Right kidney (tissue), 1 donor: ENCODE measurements at regions not wholly inside any gene's neighbourhood (a gene's known extent, or its start where the extent isn't known, plus 50 kb on each side); places are given as distances from the start of the nearest gene placed in this dataset.
"Not testable (repeated sequence)": the region's sequence is repeated elsewhere in the genome, so short reads cannot be mapped to it uniquely, and the experiment has no call there.

ENCODE experiments used
- DNase-seq: peaks from one replicate; pipeline ENCODE4 v3.0.0-alpha.2; 2016

DNA sequence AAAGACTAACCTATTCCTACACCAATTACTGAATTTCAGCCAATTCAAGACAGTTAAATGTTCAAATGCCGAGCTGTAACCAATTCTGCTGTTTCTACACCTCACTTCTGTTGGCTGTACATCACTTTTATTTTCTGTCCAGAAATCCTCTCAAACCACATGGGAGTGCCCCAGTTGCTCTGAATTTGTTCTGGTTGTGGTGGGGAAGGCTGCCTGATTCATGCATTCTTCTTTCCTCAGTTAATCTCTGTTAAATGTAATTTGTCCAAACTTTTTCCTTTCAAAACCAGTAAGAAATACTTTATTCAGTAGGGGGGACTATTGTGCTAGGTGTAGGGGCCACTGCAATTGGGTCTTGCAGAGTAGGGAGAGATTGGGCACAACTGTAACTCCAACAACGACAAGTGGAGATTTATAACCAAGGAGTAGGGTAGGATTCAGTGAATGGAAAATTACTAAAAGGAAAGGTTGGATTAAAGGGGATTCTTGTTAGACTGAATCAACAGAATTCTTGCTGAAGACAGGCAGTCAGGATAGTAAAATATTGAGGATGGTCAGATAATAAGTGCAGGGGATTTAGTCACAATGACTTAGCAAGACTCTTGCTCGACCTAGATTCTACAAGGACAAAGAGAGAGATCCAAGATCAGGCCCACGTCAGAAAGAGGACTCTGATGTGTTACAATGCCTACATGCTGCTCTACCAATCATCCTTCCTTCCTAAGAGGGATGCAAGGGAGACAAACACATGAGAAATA, 593.5 kb upstream of the FAT3 start:
- no peak for DNase-seq

DNA sequence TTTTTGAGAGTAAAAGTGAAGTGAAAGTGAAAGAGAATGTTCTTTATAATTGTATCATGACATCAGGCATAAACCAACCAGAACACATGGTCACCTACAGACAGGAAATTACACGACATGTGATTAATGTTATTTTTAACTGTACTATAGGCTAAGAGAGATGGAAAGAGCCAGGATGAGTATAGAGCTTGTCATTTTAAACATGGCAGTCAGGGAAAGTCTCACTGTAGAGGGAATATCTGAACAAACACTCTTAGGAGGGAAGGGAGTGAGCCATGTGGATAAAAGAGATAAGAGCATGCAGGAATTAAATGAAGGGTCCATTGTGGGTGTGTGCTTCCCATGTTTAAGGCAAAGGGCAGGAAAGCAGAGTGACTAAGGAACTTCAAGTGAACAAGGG, 599.1 kb upstream of the FAT3 start:
- no peak for DNase-seq

DNA sequence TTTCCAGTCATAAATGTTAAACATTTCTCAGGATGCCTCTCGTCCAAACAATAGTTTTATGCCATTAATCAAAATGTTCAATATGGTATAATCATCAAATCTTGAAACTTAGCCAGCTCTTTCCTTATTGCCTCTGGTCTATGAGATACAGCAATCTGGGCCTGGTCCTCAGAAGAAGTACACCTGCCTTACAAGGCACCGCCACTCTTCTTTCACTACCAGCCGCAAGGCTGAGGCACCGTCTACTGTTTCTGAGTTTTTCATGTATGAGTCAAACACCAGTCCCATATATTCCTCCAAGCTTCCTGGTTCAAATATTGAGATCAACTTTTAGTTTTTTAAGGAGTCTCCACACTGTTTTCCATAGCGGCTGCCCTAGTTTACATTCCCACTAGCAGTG, 600.6 kb upstream of the FAT3 start:
- no peak for DNase-seq

DNA sequence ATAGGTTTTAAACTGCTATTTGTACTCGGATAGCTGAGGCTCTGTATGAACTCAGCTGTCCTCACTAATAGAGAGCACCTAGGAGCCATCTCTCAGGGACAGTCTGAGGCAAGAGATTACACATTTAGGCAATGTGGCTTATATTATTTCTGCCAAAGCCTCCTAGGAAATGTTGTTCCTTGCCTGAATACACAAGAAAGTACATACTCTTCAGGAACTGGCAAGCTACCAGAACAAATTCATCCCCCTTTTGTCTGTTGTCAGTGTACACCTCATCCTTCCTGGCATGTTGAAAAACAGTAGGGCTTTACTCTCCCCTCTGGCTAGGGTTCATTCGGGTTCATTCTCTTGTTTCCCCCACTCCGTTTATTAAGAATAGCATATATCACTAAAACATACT, 615.9 kb upstream of the FAT3 start:
- no peak for DNase-seq

DNA sequence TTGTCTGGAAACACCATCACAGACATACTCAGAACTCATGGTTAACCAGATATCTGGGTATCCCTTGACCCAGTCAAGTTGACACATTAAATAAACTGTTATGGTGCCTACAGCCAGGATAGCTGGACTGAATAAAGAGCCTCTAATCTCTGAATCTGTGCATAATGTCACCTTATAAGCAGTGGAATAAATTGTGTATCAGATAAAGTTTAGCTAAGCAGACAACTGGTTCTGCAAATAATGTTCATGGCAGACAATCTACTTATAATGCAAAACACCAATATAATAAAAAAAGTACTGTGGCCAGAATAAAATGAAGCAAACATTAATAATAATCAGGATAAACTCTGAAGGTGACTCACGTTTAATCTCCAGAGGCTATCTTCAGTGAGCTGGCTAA, 628.5 kb upstream of the FAT3 start:
- no peak for DNase-seq

DNA sequence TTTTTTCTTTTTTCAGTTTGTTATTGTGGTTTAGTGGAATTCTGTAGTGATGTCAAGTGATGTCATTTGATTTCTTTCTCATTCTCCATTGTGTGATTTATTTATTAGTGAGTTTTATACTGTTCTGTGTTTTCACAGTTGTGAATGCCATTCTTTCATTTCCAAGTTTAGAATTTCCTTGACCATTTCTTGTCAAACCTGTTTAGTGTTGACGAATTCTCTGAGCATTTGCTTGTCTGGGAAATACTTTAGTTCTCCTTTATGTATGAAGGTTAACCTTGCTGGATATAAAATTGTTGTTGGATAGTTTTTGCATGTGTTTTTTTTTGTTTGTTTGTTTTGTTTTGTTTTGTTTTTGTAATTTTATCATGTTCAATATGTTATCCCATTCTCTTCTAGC, 633.6 kb upstream of the FAT3 start:
- DNase-seq: no peak

DNA sequence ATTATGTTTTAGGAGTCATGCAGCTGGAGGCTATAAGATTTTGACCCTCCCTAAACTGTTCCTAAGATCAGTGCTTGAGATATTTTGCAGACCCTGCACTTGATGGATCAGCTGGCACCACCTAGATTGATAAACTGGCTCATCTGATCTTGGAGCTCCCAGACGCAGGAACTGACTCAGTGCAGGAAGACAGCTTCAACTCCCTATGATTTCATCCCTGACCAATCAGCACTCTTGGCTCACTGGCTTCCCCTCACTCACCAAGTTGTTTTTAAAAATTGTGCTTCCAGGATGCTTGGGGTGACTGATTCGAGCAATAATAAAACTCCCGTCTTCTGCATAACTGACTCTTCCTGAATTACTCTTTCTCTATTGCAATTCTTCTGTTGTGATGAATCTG, 637.5 kb upstream of the FAT3 start:
- DNase-seq: no peak

DNA sequence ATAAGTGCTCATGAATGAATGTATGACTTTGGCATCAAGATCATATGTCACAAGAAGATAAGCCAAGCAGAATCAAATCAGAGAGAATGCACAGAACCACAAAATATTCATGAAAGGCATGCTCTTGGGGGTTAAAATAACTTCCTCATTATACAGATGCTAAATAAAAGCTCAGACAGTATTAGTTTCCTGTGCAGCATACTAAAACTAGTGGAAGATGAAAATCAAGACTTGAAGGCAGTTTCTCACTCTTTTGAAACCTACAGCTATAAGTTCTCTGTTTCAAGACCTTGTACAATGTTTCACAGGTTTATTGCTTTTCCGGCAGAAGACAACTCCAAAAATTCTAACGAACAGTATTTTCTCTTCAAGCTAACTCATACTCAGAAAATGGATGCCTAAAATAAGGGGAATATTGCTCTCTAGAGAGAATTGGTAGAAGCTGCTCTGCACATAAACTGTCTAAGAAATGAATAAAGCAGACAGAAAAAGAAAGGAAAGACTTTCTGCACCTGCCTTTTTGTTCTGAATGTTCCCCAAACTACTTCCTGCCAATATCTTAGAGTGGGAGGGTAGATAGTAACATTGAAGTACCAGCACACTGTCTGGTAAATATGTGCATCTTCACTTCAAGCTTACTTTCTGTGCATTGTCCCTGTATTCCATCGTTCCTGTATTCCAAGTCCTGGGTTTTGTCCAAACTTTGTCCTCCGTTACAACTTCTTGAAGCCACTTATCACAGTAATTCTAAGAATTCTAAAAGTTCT, 639.4 kb upstream of the FAT3 start:
- no peak for DNase-seq

DNA sequence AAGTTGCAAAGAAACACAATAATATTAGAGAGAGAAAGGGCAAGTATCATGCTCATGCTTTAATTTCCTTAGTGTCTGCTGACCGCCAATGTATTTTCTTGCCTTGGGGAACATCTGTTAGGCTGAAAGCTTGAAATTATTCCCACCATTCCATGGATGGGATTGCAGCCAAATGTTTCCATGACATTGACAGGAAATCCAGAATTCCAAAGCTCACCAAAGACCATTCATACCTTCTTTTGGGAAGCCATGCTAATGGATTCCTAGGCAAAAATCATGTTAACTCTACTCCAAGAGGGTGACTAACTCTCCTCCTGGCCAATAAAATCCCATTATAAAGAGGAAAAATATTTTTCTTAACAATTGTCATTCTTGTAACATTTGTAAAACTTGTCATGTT, 661.4 kb upstream of the FAT3 start:
- no peak for DNase-seq

DNA sequence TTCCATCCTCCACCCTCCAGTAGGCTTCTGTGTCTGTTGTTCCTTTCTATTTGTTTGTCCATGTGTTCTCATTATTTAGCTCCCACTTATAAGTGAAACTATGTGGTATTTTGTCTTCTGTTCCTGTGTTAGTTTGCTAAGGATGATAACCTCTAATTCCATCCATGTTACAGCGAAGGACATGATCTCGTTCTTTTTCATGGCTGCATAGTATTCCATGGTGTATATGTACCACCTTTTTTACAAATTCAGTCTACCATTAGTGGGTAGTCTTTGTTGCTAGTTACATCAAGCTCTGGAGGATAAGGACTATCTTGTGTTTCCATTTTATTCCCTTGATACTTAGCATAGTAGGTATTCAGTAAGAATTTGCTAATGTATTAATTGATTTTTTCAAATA, 664.2 kb upstream of the FAT3 start:
- DNase-seq: no peak

DNA sequence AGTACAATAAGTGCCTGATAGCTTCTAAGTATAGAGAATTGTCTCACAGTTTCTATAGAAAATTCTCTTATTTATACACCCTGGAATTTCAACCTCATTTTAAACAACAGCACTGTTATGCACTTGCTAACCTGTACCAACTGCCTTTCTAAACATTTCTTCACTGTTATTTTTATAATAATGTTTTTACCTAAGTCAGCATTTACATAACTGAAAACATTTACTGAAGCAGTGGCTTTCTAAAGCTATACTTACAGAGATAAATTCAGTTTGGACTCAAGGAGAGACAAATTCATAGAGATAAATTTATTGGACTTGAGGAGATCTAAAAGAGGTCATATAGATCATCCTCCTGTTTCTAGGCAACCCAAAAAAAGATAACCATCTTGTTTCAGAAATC, 686.6 kb upstream of the FAT3 start:
- no peak for DNase-seq

DNA sequence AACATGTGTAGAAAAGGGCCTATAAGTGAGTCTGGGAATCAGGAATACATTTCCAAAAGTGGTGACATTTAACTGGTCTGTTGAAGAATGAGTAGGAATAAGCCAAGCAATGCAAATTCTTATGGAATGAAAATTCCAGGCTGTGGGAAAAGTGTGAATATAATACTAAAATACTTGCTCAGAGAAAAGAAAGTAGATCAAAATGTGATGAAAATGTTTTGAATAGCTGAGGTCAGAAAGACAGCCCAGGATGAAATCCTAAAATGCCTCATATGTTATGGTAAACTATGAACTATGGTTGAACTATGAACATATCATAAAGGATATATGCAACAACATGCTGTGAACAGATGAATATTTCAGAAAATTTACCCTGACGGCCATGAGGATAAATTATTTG, 688.3 kb upstream of the FAT3 start:
- DNase-seq: no peak

DNA sequence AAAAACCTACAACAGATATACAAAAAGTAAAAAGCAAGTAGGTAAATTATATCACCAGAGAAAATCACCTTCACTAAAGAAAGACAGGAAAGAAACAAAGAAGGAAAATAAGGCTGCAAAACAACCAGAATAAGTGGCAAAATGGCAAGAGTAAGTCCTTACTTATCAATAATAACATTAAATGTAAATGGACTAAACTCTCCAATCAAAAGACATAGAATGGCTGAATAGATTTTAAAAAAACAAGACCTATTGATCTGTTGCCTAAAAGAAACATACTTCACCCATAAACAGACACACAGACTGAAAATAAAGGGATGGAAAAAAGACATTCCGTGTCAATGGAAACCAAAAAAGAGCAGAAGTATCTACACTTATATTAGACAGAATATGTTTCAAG, 695.7 kb upstream of the FAT3 start:
- DNase-seq: no peak

DNA sequence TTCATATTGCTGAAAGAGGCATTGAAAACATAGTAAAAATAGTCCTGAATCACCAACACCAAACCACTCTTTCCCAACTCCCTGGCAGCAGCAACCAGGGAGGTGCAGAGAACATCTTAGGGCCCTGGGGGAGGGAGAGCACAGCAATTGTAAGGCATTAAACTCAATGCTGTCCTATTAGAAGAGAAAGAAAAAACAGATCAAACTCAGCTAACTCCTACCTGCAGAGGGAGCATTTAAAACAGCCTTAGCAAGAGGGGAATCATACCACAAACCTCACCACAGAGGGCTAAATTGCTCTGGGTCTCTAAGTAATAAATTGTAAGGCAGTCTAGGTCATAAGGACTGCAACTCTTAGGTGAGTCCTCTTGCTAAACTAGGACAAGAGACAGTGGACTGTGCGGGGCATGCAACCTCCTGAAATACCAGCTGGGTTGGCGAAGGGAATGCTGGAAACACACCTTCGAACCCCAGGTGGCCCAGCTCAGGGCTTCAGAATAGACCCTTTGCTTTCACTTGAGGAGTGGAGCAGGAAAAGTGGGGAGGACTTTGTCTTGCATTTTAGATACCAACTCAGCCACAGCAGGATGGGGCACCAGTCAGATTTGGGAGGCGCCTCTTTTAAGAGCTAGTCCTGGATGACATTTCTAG, 697.1 kb upstream of the FAT3 start:
- no peak for DNase-seq

DNA sequence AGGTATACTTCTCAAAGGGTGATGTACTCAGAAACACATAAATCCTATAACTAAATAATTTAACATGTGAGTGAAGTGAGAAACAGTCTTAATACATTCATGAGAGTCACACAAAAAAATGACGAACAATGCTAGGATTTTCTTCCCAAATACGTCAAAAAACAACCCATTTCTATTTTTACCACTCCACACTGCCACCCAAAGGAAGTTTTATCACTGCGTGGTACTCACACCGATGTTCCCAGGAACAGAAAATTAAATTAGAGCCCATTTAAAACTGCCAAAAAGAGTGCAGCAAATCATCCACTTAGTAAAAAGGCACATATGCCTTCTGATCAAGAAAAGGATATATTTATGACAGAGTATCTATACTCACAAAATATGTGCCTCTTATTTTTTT, 710.9 kb upstream of the FAT3 start:
- DNase-seq: no peak

DNA sequence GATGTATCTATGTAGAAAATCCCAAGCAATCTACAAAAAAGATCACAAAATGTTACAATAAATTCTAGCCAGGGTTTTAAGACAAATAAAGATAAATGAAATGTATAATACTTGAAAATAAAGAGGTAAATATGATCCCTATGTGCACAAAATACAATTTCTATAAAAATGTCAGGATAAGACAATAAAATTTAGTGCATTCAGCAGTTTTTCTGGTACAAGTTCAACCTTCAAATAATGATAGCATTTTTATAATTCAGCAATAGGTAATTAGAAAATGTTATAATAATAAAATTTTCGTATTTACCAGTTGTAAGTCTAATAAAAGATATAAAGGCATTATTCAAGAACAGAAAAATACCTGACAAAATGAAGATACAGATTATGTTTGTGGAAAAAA, 726.8 kb upstream of the FAT3 start:
- no peak for DNase-seq

DNA sequence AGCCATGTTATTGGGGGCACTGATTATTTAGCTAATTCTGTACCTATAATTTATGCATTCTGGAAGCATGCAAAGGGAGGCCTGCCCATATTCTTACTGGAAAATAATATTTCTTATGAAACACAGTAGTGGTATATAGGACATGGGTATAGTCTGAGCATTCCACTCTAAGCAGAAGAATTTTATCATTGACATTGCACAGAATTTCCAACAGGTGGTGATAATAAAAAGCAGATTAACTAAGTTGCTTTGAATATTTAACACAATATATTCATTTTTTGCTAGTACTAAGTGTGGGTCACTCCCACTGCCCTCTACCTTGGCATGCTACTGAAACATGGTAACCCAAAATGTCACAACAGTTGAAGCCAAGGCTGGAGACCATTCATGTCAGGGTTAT, 728.8 kb upstream of the FAT3 start:
- no peak for DNase-seq

DNA sequence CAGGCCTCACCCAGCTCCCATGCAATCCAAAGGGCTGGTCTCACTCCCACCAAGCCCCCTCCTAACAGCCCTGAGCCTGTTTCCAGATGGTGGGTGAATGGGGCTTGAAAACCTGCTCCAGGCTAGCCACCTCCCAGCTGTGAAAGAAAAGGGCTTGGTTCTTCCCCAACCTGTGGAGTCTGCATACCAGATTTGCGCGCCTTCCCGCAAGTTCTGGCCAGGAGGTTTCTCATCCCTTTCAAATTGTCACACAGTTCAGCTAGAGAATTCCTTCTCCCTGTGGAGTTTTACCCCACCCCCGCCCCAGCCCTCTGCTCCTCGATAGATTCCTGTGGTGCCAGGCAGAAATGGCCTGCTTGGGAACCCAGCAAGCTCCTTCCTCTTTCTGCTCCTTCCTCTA, 734.6 kb upstream of the FAT3 start:
- no peak for DNase-seq

DNA sequence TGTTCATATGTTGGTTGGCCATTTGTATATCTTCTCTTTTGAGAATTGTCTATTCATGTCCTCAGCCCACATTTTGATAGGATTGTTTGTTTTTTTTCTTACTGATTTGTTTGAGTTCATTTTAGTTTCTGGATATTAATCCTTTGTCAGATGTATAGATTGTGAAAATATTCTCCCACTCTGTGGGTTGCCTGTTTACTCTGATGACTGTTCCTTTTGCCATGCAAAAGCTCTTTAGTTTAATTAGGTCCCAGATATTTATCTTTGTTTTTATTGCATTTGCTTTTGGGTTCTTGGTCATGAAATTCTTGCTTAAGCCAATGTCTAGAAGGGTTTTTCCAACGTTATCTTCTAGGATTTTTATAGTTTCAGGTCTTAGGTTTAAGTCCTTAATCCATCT, 740.7 kb upstream of the FAT3 start:
- DNase-seq: not testable (repeated sequence)

DNA sequence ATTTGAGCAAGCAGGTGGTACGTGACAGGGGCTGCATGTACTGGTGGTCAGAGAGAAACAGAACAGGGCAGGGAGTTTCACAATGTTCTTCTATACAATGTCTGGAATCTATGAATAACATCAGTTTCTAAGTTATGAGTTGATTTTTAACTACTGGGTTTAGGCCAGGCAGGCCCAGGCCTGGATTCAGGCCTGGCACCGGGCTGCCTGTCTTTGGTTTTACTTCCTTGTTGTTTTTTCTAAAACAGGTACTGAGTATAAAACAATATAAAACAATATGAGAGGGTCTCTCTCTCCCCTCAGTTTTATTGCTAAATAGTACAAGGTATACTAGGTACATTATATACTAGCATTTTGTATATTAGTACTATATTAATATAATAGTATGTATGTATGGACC, 742.7 kb upstream of the FAT3 start:
- DNase-seq: not testable (repeated sequence)

DNA sequence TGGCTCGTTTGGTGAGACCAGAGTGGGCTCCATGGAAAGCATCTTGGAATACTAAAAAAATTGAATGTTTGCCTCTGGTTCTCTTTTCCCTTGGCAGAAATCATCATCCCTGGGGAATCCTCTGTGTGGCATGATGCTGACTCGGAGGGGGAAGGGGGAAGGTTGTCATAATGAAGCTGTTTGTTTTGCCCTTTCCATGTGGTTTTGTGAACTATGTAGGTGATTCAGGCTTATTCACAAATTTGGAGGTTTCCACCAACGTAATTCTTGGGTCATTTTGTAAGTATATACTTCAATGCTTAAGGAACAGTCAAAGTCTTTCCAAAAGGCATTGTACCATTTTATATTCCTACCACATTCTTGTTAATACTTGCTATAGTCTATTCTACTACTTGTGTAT, 754.0 kb upstream of the FAT3 start:
- no peak for DNase-seq

DNA sequence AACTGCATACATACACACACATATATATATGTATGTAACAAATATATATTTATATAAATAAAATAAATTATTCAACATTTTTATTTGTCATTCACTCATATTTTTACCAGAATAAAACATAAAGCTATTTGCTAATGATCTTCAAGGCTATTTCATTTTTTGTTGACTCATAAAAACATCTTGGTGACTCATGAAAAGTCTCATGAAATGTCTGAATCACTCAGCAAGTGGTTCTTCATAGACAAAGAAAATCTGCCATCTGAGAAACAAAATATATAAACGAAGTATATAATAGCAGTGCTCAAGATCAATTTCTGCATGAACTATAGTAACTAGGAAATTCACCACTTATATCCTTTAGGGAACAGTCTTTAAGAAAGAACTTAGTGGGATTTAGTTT, 764.8 kb upstream of the FAT3 start:
- no peak for DNase-seq

DNA sequence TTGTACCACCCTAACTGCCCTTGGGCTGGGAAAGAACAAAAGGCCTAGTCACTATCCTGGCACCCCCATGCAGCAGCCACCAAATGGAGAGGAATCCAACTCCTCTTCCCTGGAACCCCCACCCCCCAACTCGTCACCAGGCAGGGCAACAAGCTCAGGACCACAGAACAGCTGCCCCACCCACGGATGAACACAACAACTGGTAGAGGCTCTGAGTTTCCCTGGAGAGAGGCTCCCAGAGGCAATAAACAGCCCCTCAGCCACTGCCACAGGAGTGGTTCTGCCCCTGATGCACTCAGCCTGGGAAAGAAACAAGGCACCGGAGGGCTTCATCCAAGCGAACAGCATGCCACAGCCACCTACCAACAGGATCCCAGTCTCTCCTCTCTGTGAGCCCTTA, 778.4 kb upstream of the FAT3 start:
- no peak for DNase-seq
